ENCODE measurements at regions not wholly inside any gene's neighbourhood (a gene's known extent, or its start where the extent isn't known, plus 50 kb on each side); places are given as distances from the start of the nearest gene placed in this dataset.

GRCh38 chr6:14265049-14266021 lies 147.8 kb downstream of the CD83 start:
- no peak for ATAC-seq
- Mint-ChIP-seq H3K27ac (no peak overlapping the region), H3K4me3 (no peak overlapping the region), H3K27me3 (no peaks in the 10 kb centered on the region), H3K4me1 (ENCODE audit: low read depth) (peaks cover 7% of the 10 kb centered on the region), H3K36me3 (ENCODE audit: low read depth) (no peaks in the 10 kb centered on the region), H3K9me3 (peaks cover 9% of the 10 kb centered on the region)
- CTCF ChIA-PET: no interaction called here
- DNase-seq: no peak
- intact Hi-C loops (cut with micrococcal nuclease): no loop called here
- TF ChIP-seq CTCF (IDR thresholded peaks at IDR 0.05): no peak
- POLR2A ChIA-PET: interaction anchor here (0.9 to 1.3 kb wide), 2 partner anchors 10 kb away, joined by 3 to 5 read pairs; no protein-coding TSS in a partner anchor

- DNase-seq: no peak
- no peaks in the 10 kb centered on the region for H3K27me3 Mint-ChIP-seq
- H3K36me3 Mint-ChIP-seq (ENCODE audit: low read depth): no peaks in the 10 kb centered on the region
- ATAC-seq: no peak
- TF ChIP-seq CTCF (IDR thresholded peaks at IDR 0.05): no peak
- no peak overlapping the region for H3K4me3 Mint-ChIP-seq
- POLR2A ChIA-PET: interaction anchor here (0.9 kb wide), 1 partner anchor 11 kb away, joined by 3 read pairs; no protein-coding TSS in a partner anchor
- CTCF ChIA-PET: no interaction called here
- H3K27ac Mint-ChIP-seq: no peak overlapping the region
- peaks cover 17% of the 10 kb centered on the region for H3K4me1 Mint-ChIP-seq (ENCODE audit: low read depth)
- peaks cover 9% of the 10 kb centered on the region for H3K9me3 Mint-ChIP-seq
- intact Hi-C loops (cut with micrococcal nuclease): no loop called here
Observed at GRCh38 chr6:14266266-14266665, 148.7 kb downstream of the CD83 start.

GRCh38 chr6:14267885-14268660 lies 150.5 kb downstream of the CD83 start:
- CTCF ChIA-PET: no interaction called here
- ATAC-seq (no peak), DNase-seq (no peak)
- Mint-ChIP-seq H3K27ac (no peak overlapping the region), H3K9me3 (peaks cover 15% of the 10 kb centered on the region), H3K27me3 (no peaks in the 10 kb centered on the region), H3K4me3 (no peak overlapping the region), H3K36me3 (ENCODE audit: low read depth) (no peaks in the 10 kb centered on the region), H3K4me1 (ENCODE audit: low read depth) (peaks cover 21% of the 10 kb centered on the region)
- TF ChIP-seq CTCF (IDR thresholded peaks at IDR 0.05): no peak
- intact Hi-C loops (cut with micrococcal nuclease): no loop called here
- POLR2A ChIA-PET: interaction anchor here (0.6 kb wide), 1 partner anchor 242 kb away, joined by 3 read pairs; no protein-coding TSS in a partner anchor

- intact Hi-C loops (cut with micrococcal nuclease): no loop called here
- Mint-ChIP-seq H3K27me3 (no peaks in the 10 kb centered on the region), H3K36me3 (ENCODE audit: low read depth) (no peaks in the 10 kb centered on the region), H3K4me1 (ENCODE audit: low read depth) (peaks cover 21% of the 10 kb centered on the region), H3K27ac (no peak overlapping the region), H3K4me3 (no peak overlapping the region), H3K9me3 (peaks cover 9% of the 10 kb centered on the region)
- ATAC-seq: no peak
- no peak for DNase-seq
- no peak for TF ChIP-seq CTCF (IDR thresholded peaks at IDR 0.05)
- ChIA-PET POLR2A (interaction anchor here (0.9 kb wide), 2 partner anchors 9 to 31 kb away, joined by 3 to 4 read pairs; no protein-coding TSS in a partner anchor), CTCF (no interaction called here)
Observed at GRCh38 chr6:14269436-14269835, 151.9 kb downstream of the CD83 start.
